ENCODE measurements at regions not wholly inside any gene's neighbourhood (a gene's known extent, or its start where the extent isn't known, plus 50 kb on each side); places are given as distances from the start of the nearest gene placed in this dataset.

DNA sequence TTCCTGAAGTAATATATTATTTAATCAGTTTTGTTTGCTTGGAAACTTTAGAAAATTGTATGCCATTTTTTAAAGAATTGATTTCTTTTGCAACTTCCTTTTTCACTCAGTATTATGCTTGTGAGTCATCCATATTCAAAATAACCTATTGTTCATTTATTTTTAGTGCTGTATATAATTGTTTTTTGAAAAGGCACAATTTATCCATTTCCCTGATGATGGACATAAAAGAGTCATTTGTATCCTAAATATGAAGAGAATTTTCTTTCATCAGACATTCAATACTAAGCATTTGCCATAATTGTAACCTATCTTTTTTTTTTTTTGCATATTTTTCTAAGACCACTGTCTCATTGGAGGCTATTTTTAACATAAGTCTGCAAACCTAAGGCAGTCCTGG lies 134.1 kb upstream of the SERPINE2 start:
- TF ChIP-seq CTCF (IDR thresholded peaks at IDR 0.05) (no peak), POLR2AphosphoS5 (IDR thresholded peaks at IDR 0.05) (no peak), POLR2A (IDR thresholded peaks at IDR 0.05) (no peak)

Data from gastroesophageal sphincter (tissue), 3 donors.